AG09319 (cell line): ENCODE measurements at regions not wholly inside any gene's neighbourhood (a gene's known extent, or its start where the extent isn't known, plus 50 kb on each side); places are given as distances from the start of the nearest gene placed in this dataset.

ENCODE experiments used
- DNase-seq: peaks from one replicate; pipeline ENCODE4 v3.0.0-alpha.2; 2010; ENCODE audit warnings: low read depth; ENCODE audit errors: extremely low read depth
- CTCF ChIP-seq: IDR thresholded peaks from 2 replicates; pipeline ENCODE4 v1.5.1; 2011; ENCODE audit warnings: low read depth, mild to moderate bottlenecking, inconsistent platforms, low read length, moderate library complexity

- TF ChIP-seq CTCF: no peak
- DNase-seq: no peak
These were observed 188.2 kb upstream of the DYRK2 start for GRCh38 chr12:67460388-67460787.

GRCh38 chr12:67468549-67469245 lies 179.8 kb upstream of the DYRK2 start:
- no peak for DNase-seq
- TF ChIP-seq CTCF: no peak

- DNase-seq: no peak
- TF ChIP-seq CTCF: no peak
These were observed 178.9 kb upstream of the DYRK2 start for GRCh38 chr12:67469666-67470065.

- TF ChIP-seq CTCF: no peak
- DNase-seq: no peak
These were observed 176.7 kb upstream of the DYRK2 start for GRCh38 chr12:67471810-67472209.

- no peak for TF ChIP-seq CTCF
- no peak for DNase-seq
These were observed 176.0 kb upstream of the DYRK2 start for GRCh38 chr12:67472539-67472938.

GRCh38 chr12:67474934-67475620 lies 173.5 kb upstream of the DYRK2 start:
- no peak for DNase-seq
- no peak for TF ChIP-seq CTCF

- no peak for DNase-seq
- no peak for TF ChIP-seq CTCF
These were observed 172.8 kb upstream of the DYRK2 start for GRCh38 chr12:67475725-67476124.
